Left lung (tissue), 4 donors: ENCODE measurements at regions not wholly inside any gene's neighbourhood (a gene's known extent, or its start where the extent isn't known, plus 50 kb on each side); places are given as distances from the start of the nearest gene placed in this dataset.
"Not testable (repeated sequence)": the region's sequence is repeated elsewhere in the genome, so short reads cannot be mapped to it uniquely, and the experiment has no call there.

ENCODE experiments used
- ATAC-seq: fragments of 200-7000 bp; cut with Tn5 transposase; one replicate; pipeline ENCODE4 v1.9.1; 2020; ENCODE audit warnings: moderate library complexity
- DNase-seq, 4 donors: peaks; one replicate each; pipeline ENCODE4 v3.0.0-alpha.2; 2013 to 2020
- H3K27ac ChIP-seq, 2 donors: fragments of 200-600 bp; sonication (generic) in 1 of 2; one replicate each; pipeline versions ENCODE4 v1.5.0 to v1.8.0; 2020 to 2021
- H3K27me3 ChIP-seq, 2 donors: fragments of 200-600 bp; sonication (generic) in 1 of 2; one replicate each; pipeline versions ENCODE4 v1.5.0 to v1.8.0; 2020 to 2021
- H3K36me3 ChIP-seq, 2 donors: fragments of 200-600 bp; sonication (generic) in 1 of 2; one replicate each; pipeline versions ENCODE4 v1.5.0 to v1.8.0; 2020 to 2021
- H3K4me1 ChIP-seq, 2 donors: fragments of 200-600 bp; one replicate each; pipeline ENCODE4 v1.8.0; 2021
- H3K4me3 ChIP-seq, 2 donors: fragments of 200-600 bp; sonication (generic) in 1 of 2; one replicate each; pipeline versions ENCODE4 v1.5.0 to v1.8.0; 2020 to 2021; ENCODE audit warnings: mild to moderate bottlenecking in 1 of 2
- H3K9me3 ChIP-seq, 2 donors: fragments of 200-600 bp; sonication (generic) in 1 of 2; one replicate each; pipeline versions ENCODE4 v1.5.0 to v1.8.0; 2020 to 2021
- CTCF ChIP-seq, 2 donors: fragments of 200-600 bp; sonication (generic) in 1 of 2; IDR thresholded peaks; one replicate each; pipeline versions ENCODE4 v1.5.0 to v1.8.0; 2021; ENCODE audit warnings: antibody characterized with exemption in 2 of 2
- intact Hi-C, 2 donors: fragments of 100-400 bp; cut with DNase I; formaldehyde crosslinking; loops; one replicate each; pipeline versions ENCODE4 v1.11.2 to v1.14.2; 2022
- donor health status: DM: no; HTN: yes; CAD: no.
- donor health status: DM: no; HTN: no; CAD: no.

- ATAC-seq (no peak), DNase-seq (no peak)
- Histone ChIP-seq H3K9me3 (peaks cover 0 to 9% of the 10 kb centered on the region in 2 donors), H3K27ac (no peak overlapping the region), H3K36me3 (no peaks in the 10 kb centered on the region), H3K4me3 (no peak overlapping the region), H3K27me3 (no peaks in the 10 kb centered on the region), H3K4me1 (no peaks in the 10 kb centered on the region)
- intact Hi-C loops = no loop called here
- no peak for TF ChIP-seq CTCF (IDR thresholded peaks at IDR 0.05)
These were observed 159.8 kb upstream of the JADE1 start for GRCh38 chr4:128649575-128650205.

- Histone ChIP-seq H3K4me3 (no peak overlapping the region), H3K36me3 (no peaks in the 10 kb centered on the region), H3K9me3 (peaks cover 0 to 4% of the 10 kb centered on the region in 2 donors), H3K4me1 (no peaks in the 10 kb centered on the region), H3K27ac (no peak overlapping the region), H3K27me3 (no peaks in the 10 kb centered on the region)
- no peak for ATAC-seq
- intact Hi-C loops = no loop called here
- no peak for TF ChIP-seq CTCF (IDR thresholded peaks at IDR 0.05)
- no peak for DNase-seq
These were observed 160.3 kb upstream of the JADE1 start for GRCh38 chr4:128649161-128649560.

DNA sequence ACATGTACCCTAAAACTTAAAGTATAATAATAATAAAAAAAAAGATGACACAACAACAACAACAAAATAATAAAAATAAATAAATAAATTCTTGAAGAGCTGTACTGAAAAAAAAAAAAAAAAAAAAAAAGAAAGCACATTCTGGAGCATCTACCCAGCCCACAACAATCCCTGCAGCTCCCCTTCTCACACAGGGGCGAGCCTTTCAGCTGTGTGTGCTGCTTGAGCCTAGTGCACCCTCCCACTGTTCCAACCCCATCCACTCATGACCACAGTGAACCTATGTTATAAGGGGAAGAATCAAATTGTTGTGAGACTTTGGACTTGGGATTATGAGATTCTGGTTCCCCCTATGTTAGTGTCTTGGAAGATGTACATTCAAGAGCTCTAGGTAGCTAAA lies 161.5 kb upstream of the JADE1 start:
- no peak overlapping the region for H3K27ac ChIP-seq
- no peaks in the 10 kb centered on the region for H3K9me3 ChIP-seq
- ATAC-seq (no peak), DNase-seq (no peak)
- H3K36me3 ChIP-seq = no peaks in the 10 kb centered on the region
- intact Hi-C loops = no loop called here
- H3K27me3 ChIP-seq = no peaks in the 10 kb centered on the region
- H3K4me1 ChIP-seq = no peaks in the 10 kb centered on the region
- H3K4me3 ChIP-seq = no peak overlapping the region
- TF ChIP-seq CTCF (IDR thresholded peaks at IDR 0.05) = no peak

DNA sequence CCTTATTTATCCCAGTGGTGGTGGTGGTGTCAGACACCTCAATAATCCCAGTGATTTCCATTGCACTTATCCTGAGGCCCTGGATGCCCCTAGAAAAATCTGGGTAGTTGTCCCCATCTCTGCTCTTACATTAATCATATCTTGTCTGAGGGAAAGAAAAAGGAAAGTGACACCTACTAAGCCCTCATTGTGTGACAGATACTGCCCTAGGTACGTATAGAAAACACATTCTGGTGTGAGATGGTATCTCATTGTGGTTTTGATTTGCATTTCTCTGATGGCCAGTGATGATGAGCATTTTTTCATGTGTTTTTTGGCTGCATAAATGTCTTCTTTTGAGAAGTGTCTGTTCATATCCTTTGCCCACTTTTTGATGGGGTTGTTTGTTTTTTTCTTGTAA lies 162.6 kb upstream of the JADE1 start:
- ATAC-seq, H3K4me1 ChIP-seq, DNase-seq, H3K9me3 ChIP-seq, intact Hi-C loops, H3K4me3 ChIP-seq, H3K27me3 ChIP-seq, H3K36me3 ChIP-seq, H3K27ac ChIP-seq: not testable (repeated sequence)

GRCh38 chr4:128644693-128645654 lies 164.5 kb upstream of the JADE1 start:
- H3K27ac ChIP-seq, DNase-seq, H3K36me3 ChIP-seq, ATAC-seq, H3K27me3 ChIP-seq, intact Hi-C loops, H3K4me1 ChIP-seq, H3K4me3 ChIP-seq, H3K9me3 ChIP-seq: not testable (repeated sequence)

- ATAC-seq, H3K4me3 ChIP-seq, H3K27me3 ChIP-seq, intact Hi-C loops, H3K36me3 ChIP-seq, H3K9me3 ChIP-seq, H3K4me1 ChIP-seq, H3K27ac ChIP-seq, DNase-seq: not testable (repeated sequence)
These were observed 165.4 kb upstream of the JADE1 start for GRCh38 chr4:128644107-128644506.

- ATAC-seq, H3K4me1 ChIP-seq, H3K27ac ChIP-seq, H3K27me3 ChIP-seq, DNase-seq, H3K9me3 ChIP-seq, H3K4me3 ChIP-seq, H3K36me3 ChIP-seq, intact Hi-C loops: not testable (repeated sequence)
These were observed 167.9 kb upstream of the JADE1 start for GRCh38 chr4:128641566-128641965.
